Astrocyte (in vitro differentiated cells and primary cell): ENCODE measurements at regions not wholly inside any gene's neighbourhood (a gene's known extent, or its start where the extent isn't known, plus 50 kb on each side); places are given as distances from the start of the nearest gene placed in this dataset.

ENCODE experiments used
- EZH2 ChIP-seq: IDR thresholded peaks from 2 replicates; pipeline ENCODE4 v1.6.1; 2012; ENCODE audit warnings: mild to moderate bottlenecking, low read length, inconsistent platforms; ENCODE audit not compliant: insufficient read depth
- TF ChIP-seq, protein P1 (sequence below): IDR thresholded peaks from 2 replicates; pipeline ENCODE4 v1.5.1; 2011; ENCODE audit warnings: low read depth, mild to moderate bottlenecking, inconsistent platforms, low read length, moderate library complexity; ENCODE audit not compliant: insufficient read depth

- TF ChIP-seq, protein P1, sequence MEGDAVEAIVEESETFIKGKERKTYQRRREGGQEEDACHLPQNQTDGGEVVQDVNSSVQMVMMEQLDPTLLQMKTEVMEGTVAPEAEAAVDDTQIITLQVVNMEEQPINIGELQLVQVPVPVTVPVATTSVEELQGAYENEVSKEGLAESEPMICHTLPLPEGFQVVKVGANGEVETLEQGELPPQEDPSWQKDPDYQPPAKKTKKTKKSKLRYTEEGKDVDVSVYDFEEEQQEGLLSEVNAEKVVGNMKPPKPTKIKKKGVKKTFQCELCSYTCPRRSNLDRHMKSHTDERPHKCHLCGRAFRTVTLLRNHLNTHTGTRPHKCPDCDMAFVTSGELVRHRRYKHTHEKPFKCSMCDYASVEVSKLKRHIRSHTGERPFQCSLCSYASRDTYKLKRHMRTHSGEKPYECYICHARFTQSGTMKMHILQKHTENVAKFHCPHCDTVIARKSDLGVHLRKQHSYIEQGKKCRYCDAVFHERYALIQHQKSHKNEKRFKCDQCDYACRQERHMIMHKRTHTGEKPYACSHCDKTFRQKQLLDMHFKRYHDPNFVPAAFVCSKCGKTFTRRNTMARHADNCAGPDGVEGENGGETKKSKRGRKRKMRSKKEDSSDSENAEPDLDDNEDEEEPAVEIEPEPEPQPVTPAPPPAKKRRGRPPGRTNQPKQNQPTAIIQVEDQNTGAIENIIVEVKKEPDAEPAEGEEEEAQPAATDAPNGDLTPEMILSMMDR, result no peak
- no peak for TF ChIP-seq EZH2
Measured at GRCh38 chr15:22262613-22263020, 182.3 kb downstream of the OR4M2 start.
